H9 (cell line): ENCODE measurements at regions not wholly inside any gene's neighbourhood (a gene's known extent, or its start where the extent isn't known, plus 50 kb on each side); places are given as distances from the start of the nearest gene placed in this dataset.

Experiments used
- DNase-seq: peaks from one replicate; pipeline ENCODE4 v3.0.0-alpha.2; 2017
- H2AFZ ChIP-seq: one replicate; pipeline ENCODE4 v1.6.1; 2013; ENCODE audit warnings: mild to moderate bottlenecking, low read length, control low read depth, moderate library complexity
- H2AK5ac ChIP-seq: 2 replicates; pipeline ENCODE4 v1.6.1; 2013; ENCODE audit warnings: low read length, control low read depth, mixed read lengths; ENCODE audit not compliant: insufficient read length
- H2BK120ac ChIP-seq: one replicate; pipeline ENCODE4 v1.6.1; 2013; ENCODE audit warnings: low read depth, mild to moderate bottlenecking, low read length, control low read depth, inconsistent platforms; ENCODE audit not compliant: poor library complexity, severe bottlenecking
- H2BK12ac ChIP-seq: 2 replicates; pipeline ENCODE4 v1.6.1; 2013; ENCODE audit warnings: low read length, control low read depth, mixed read lengths, low read depth; ENCODE audit not compliant: insufficient read length
- H2BK15ac ChIP-seq: 2 replicates; pipeline ENCODE4 v1.6.1; 2013; ENCODE audit warnings: low read depth, low read length, control low read depth
- H2BK20ac ChIP-seq: one replicate; pipeline ENCODE4 v1.6.1; 2013; ENCODE audit warnings: low read depth, mild to moderate bottlenecking, low read length, control low read depth, inconsistent platforms; ENCODE audit not compliant: poor library complexity, severe bottlenecking
- H2BK5ac ChIP-seq: 2 replicates; pipeline ENCODE4 v1.6.1; 2013; ENCODE audit warnings: low read length, control low read depth, mixed read lengths; ENCODE audit not compliant: insufficient read length
- H3K14ac ChIP-seq: 2 replicates; pipeline ENCODE4 v1.6.1; 2013; ENCODE audit warnings: low read length, control low read depth; ENCODE audit not compliant: insufficient read depth
- H3K18ac ChIP-seq: 2 replicates; pipeline ENCODE4 v1.6.1; 2013; ENCODE audit warnings: low read depth, mild to moderate bottlenecking, mixed read lengths, low read length, control low read depth; ENCODE audit not compliant: insufficient read length
- H3K23ac ChIP-seq: 2 replicates; pipeline ENCODE4 v1.6.1; 2013; ENCODE audit warnings: low read length, control low read depth, mixed read lengths, low read depth; ENCODE audit not compliant: insufficient read length
- H3K23me2 ChIP-seq: 2 replicates; pipeline ENCODE4 v1.6.1; 2013; ENCODE audit warnings: low read depth, mild to moderate bottlenecking, mixed read lengths, low read length, control low read depth; ENCODE audit not compliant: insufficient read length, poor library complexity, severe bottlenecking
- H3K27ac ChIP-seq: 2 replicates; pipeline ENCODE4 v1.5.1; 2013; ENCODE audit warnings: low read length, control low read depth, mixed read lengths, low read depth; ENCODE audit not compliant: insufficient read length
- H3K27me3 ChIP-seq: 2 replicates; pipeline ENCODE4 v1.6.1; 2013; ENCODE audit warnings: low read length, control low read depth, inconsistent platforms; ENCODE audit not compliant: insufficient read depth
- H3K4ac ChIP-seq: 2 replicates; pipeline ENCODE4 v1.6.1; 2013; ENCODE audit warnings: low read depth, mild to moderate bottlenecking, control low read depth, inconsistent platforms, low read length, moderate library complexity
- H3K4me1 ChIP-seq: 2 replicates; pipeline ENCODE4 v1.6.1; 2013; ENCODE audit warnings: low read length, control low read depth, inconsistent platforms; ENCODE audit not compliant: insufficient read depth
- H3K4me2 ChIP-seq: 2 replicates; pipeline ENCODE4 v1.6.1; 2013; ENCODE audit warnings: low read length, control low read depth, mixed read lengths; ENCODE audit not compliant: insufficient read length, insufficient read depth
- H3K56ac ChIP-seq: 2 replicates; pipeline ENCODE4 v1.6.1; 2013; ENCODE audit warnings: low read depth, mild to moderate bottlenecking, mixed read lengths, low read length, control low read depth; ENCODE audit not compliant: insufficient read length
- H3K79me1 ChIP-seq: 2 replicates; pipeline ENCODE4 v1.6.1; 2013; ENCODE audit warnings: low read depth, mild to moderate bottlenecking, moderate library complexity, low read length, control low read depth, inconsistent platforms; ENCODE audit not compliant: insufficient read depth, poor library complexity, severe bottlenecking
- H3K79me2 ChIP-seq: 2 replicates; pipeline ENCODE4 v1.6.1; 2013; ENCODE audit warnings: low read length, control low read depth, inconsistent platforms; ENCODE audit not compliant: insufficient read depth
- H3K9ac ChIP-seq: 2 replicates; pipeline ENCODE4 v1.6.1; 2013; ENCODE audit warnings: low read length, control low read depth, mixed read lengths; ENCODE audit not compliant: insufficient read length; ENCODE audit errors: extremely low read depth
- H3K9me3 ChIP-seq: one replicate; pipeline ENCODE4 v1.6.1; 2013; ENCODE audit warnings: low read depth, low read length, inconsistent platforms; ENCODE audit not compliant: control insufficient read depth
- H3T11ph ChIP-seq: one replicate; pipeline ENCODE4 v1.6.1; 2013; ENCODE audit warnings: mild to moderate bottlenecking, low read length, control low read depth, inconsistent platforms
- H4K20me1 ChIP-seq: one replicate; pipeline ENCODE4 v1.6.1; 2013; ENCODE audit not compliant: control insufficient read depth, insufficient read length, insufficient read depth
- H4K5ac ChIP-seq: 2 replicates; pipeline ENCODE4 v1.6.1; 2013; ENCODE audit warnings: low read depth, mild to moderate bottlenecking, mixed read lengths, low read length, control low read depth; ENCODE audit not compliant: insufficient read length
- H4K8ac ChIP-seq: replicated peaks from 2 replicates; pipeline ENCODE4 v1.6.1; 2013; ENCODE audit warnings: low read length, control low read depth, mixed read lengths, low read depth; ENCODE audit not compliant: insufficient read length
- H4K91ac ChIP-seq: 2 replicates; pipeline ENCODE4 v1.6.1; 2013; ENCODE audit warnings: low read depth, mild to moderate bottlenecking, moderate library complexity, mixed read lengths, low read length, control low read depth; ENCODE audit not compliant: insufficient read length
- H3K27ac Mint-ChIP-seq, 3 experiments: 2 replicates in 2 of 3; 3 replicates in 1 of 3; pipeline ENCODE4 v1.8.0; 2020 to 2021; ENCODE audit warnings: mixed read lengths in 3 of 3, mild to moderate bottlenecking in 1 of 3, moderate library complexity in 1 of 3
- H3K27me3 Mint-ChIP-seq: 2 replicates; pipeline ENCODE4 v1.8.0; 2021; ENCODE audit warnings: low read depth, mild to moderate bottlenecking, moderate library complexity, mixed read lengths
- H3K36me3 Mint-ChIP-seq, 3 experiments: 2 replicates in 2 of 3; 3 replicates in 1 of 3; pipeline ENCODE4 v1.8.0; 2020 to 2021; ENCODE audit warnings: low read depth in 3 of 3, mixed read lengths in 3 of 3; ENCODE audit not compliant: insufficient read depth in 1 of 3
- H3K4me1 Mint-ChIP-seq, 2 experiments: 2 replicates each; pipeline ENCODE4 v1.8.0; 2020; ENCODE audit warnings: mixed read lengths in 2 of 2
- H3K4me3 Mint-ChIP-seq, 2 experiments: 2 replicates in 1 of 2; 3 replicates in 1 of 2; pipeline ENCODE4 v1.8.0; 2020 to 2021; ENCODE audit warnings: mild to moderate bottlenecking in 2 of 2, mixed read lengths in 2 of 2, moderate library complexity in 1 of 2
- H3K9me3 Mint-ChIP-seq, 2 experiments: 2 replicates in 1 of 2; 3 replicates in 1 of 2; pipeline ENCODE4 v1.8.0; 2020; ENCODE audit warnings: mild to moderate bottlenecking in 2 of 2, mixed read lengths in 2 of 2, moderate library complexity in 1 of 2
- WGBS: extraction: QIAGEN DNeasy Blood & Tissue Kit; methylation state at CpG from one replicate; pipeline ENCODE4 v1.1.7; 2013; ENCODE audit warnings: missing lambda C conversion rate, low lambda C conversion rate, mixed read lengths; ENCODE audit not compliant: insufficient read length; ENCODE audit errors: extremely low coverage; 5-methylcytosine and 5-hydroxymethylcytosine counted together
- TF ChIP-seq, protein P1 (sequence below): fragments of 200-600 bp; sonication (generic); conservative IDR thresholded peaks from 3 replicates; pipeline ENCODE4 v1.8.0; 2021; ENCODE audit warnings: antibody characterized with exemption, mild to moderate bottlenecking

DNA sequence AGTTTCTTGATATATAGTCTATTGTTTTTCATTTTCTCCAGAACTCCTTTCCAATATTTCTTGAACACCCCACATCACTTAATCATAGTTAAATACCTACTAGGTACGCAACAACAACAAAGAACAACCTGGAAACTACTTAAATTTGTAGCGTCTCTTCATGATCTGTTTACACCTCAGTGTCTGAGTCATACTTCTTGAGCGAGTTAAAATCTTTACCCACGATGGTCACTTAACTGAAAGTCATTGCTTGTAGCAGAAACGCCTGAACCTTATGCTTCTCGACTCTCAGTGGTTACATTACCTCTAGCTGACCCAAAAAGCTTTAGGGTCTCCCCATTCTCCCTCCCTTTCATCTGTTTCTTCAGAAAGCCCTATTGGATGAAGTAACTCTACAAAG, 131.3 kb downstream of the EN1 start:
- H2BK15ac ChIP-seq = no peak overlapping the region
- WGBS = no CpG with 5 or more reads among the region's 6 CpGs

More for the DNA sequence above, 131.3 kb downstream of the EN1 start:
- H2BK120ac ChIP-seq = no peak overlapping the region
- no peak overlapping the region for H3K14ac ChIP-seq
- no peak overlapping the region for H3T11ph ChIP-seq
- no peak for DNase-seq
- H3K27me3 ChIP-seq = peaks cover 2% of the 10 kb centered on the region; the same call in 1 of the 2 replicates
- no peaks in the 10 kb centered on the region for H3K9me3 ChIP-seq
- H3K56ac ChIP-seq = no peak overlapping the region
- no peak overlapping the region for H3K18ac ChIP-seq
- H2BK5ac ChIP-seq = no peak overlapping the region
- H2AK5ac ChIP-seq = no peak overlapping the region
- no peak overlapping the region for H2AFZ ChIP-seq
- H3K4me1 Mint-ChIP-seq = peaks cover 28 to 37% of the 10 kb centered on the region in 2 experiments
- 0 out of 2 replicates have a peak, but pooled peaks cover 2% of the 10 kb centered on the region for H3K27me3 Mint-ChIP-seq
- H3K9me3 Mint-ChIP-seq = no peaks in the 10 kb centered on the region; a peak in 1 of 5 replicates
- no peak overlapping the region for H2BK12ac ChIP-seq
- no peak overlapping the region for H3K4me2 ChIP-seq
- H4K20me1 ChIP-seq = no peaks in the 10 kb centered on the region
- no peak overlapping the region for H3K4ac ChIP-seq
- H3K27ac Mint-ChIP-seq = no peak overlapping the region
- H4K8ac ChIP-seq = no peak overlapping the region
- H4K91ac ChIP-seq = no peak overlapping the region
- no peaks in the 10 kb centered on the region for H3K79me1 ChIP-seq
- H3K23ac ChIP-seq = no peak overlapping the region
- H3K9ac ChIP-seq = no peak overlapping the region
- TF ChIP-seq, protein P1, sequence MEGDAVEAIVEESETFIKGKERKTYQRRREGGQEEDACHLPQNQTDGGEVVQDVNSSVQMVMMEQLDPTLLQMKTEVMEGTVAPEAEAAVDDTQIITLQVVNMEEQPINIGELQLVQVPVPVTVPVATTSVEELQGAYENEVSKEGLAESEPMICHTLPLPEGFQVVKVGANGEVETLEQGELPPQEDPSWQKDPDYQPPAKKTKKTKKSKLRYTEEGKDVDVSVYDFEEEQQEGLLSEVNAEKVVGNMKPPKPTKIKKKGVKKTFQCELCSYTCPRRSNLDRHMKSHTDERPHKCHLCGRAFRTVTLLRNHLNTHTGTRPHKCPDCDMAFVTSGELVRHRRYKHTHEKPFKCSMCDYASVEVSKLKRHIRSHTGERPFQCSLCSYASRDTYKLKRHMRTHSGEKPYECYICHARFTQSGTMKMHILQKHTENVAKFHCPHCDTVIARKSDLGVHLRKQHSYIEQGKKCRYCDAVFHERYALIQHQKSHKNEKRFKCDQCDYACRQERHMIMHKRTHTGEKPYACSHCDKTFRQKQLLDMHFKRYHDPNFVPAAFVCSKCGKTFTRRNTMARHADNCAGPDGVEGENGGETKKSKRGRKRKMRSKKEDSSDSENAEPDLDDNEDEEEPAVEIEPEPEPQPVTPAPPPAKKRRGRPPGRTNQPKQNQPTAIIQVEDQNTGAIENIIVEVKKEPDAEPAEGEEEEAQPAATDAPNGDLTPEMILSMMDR = no peak
- no peaks in the 10 kb centered on the region for H3K79me2 ChIP-seq
- no peak overlapping the region for H3K4me3 Mint-ChIP-seq
- no peak overlapping the region for H4K5ac ChIP-seq
- H3K23me2 ChIP-seq = no peaks in the 10 kb centered on the region
- H2BK20ac ChIP-seq = no peak overlapping the region
- peaks cover 3% of the 10 kb centered on the region; the same call in 1 of the 2 replicates for H3K4me1 ChIP-seq
- no peak overlapping the region for H3K27ac ChIP-seq
- H3K36me3 Mint-ChIP-seq = no peaks in the 10 kb centered on the region; a peak in 1 of 7 replicates
